ENCODE measurements at regions not wholly inside any gene's neighbourhood (a gene's known extent, or its start where the extent isn't known, plus 50 kb on each side); places are given as distances from the start of the nearest gene placed in this dataset.

- peaks cover 3% of the 10 kb centered on the region for H3K4me1 ChIP-seq
- peaks cover 17% of the 10 kb centered on the region for H3K27me3 ChIP-seq
- DNase-seq (ENCODE audit: low spot score in 2 of 2): no peak
- no peak overlapping the region for H3K27ac ChIP-seq
- no peak overlapping the region for H3K4me3 ChIP-seq
- 62% methylated on average over 17 of the region's 21 CpGs for WGBS
- no peaks in the 10 kb centered on the region for H3K36me3 ChIP-seq
- TF ChIP-seq CTCF (IDR thresholded peaks at IDR 0.05) (no peak), POLR2AphosphoS5 (IDR thresholded peaks at IDR 0.05) (no peak), POLR2A (IDR thresholded peaks at IDR 0.05) (no peak), EP300 (IDR thresholded peaks at IDR 0.05) (no peak)
- no peaks in the 10 kb centered on the region for H3K9me3 ChIP-seq
Observed at GRCh38 chr7:131607291-131608115, 51.1 kb upstream of the PODXL start.

GRCh38 chr7:131606346-131607290 is 50.2 kb upstream of the PODXL start:
- DNase-seq (ENCODE audit: low spot score in 2 of 2): no peak
- 69% methylated on average over 11 of the region's 11 CpGs for WGBS
- no peak overlapping the region for H3K27ac ChIP-seq
- H3K36me3 ChIP-seq: no peaks in the 10 kb centered on the region
- H3K27me3 ChIP-seq: peaks cover 17% of the 10 kb centered on the region
- no peaks in the 10 kb centered on the region for H3K9me3 ChIP-seq
- peaks cover 3% of the 10 kb centered on the region for H3K4me1 ChIP-seq
- H3K4me3 ChIP-seq: no peak overlapping the region
- TF ChIP-seq POLR2AphosphoS5 (IDR thresholded peaks at IDR 0.05): no peak
- TF ChIP-seq CTCF (IDR thresholded peaks at IDR 0.05): no peak
- TF ChIP-seq EP300 (IDR thresholded peaks at IDR 0.05): no peak
- no peak for TF ChIP-seq POLR2A (IDR thresholded peaks at IDR 0.05)
